ENCODE measurements at regions not wholly inside any gene's neighbourhood (a gene's known extent, or its start where the extent isn't known, plus 50 kb on each side); places are given as distances from the start of the nearest gene placed in this dataset.

DNA sequence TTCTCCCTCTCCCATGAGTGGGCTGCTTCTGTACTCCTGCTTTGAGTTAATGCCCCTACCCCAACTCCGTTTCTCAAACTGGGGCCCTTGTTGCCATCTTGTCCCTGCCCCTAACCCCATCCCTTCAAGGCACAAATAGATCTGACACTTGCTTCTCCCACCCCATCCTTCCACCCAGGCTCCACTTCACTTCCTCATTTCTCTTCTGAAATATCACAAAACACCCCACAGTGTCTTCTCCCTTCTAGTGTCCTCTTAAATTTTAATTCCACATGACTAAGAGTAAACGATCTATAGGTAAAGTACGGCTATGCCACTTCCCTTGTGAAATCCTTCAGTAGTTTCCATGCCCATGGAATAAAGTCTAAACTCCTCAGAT lies 571.6 kb upstream of the NOX3 start:
- TF ChIP-seq, protein P1, sequence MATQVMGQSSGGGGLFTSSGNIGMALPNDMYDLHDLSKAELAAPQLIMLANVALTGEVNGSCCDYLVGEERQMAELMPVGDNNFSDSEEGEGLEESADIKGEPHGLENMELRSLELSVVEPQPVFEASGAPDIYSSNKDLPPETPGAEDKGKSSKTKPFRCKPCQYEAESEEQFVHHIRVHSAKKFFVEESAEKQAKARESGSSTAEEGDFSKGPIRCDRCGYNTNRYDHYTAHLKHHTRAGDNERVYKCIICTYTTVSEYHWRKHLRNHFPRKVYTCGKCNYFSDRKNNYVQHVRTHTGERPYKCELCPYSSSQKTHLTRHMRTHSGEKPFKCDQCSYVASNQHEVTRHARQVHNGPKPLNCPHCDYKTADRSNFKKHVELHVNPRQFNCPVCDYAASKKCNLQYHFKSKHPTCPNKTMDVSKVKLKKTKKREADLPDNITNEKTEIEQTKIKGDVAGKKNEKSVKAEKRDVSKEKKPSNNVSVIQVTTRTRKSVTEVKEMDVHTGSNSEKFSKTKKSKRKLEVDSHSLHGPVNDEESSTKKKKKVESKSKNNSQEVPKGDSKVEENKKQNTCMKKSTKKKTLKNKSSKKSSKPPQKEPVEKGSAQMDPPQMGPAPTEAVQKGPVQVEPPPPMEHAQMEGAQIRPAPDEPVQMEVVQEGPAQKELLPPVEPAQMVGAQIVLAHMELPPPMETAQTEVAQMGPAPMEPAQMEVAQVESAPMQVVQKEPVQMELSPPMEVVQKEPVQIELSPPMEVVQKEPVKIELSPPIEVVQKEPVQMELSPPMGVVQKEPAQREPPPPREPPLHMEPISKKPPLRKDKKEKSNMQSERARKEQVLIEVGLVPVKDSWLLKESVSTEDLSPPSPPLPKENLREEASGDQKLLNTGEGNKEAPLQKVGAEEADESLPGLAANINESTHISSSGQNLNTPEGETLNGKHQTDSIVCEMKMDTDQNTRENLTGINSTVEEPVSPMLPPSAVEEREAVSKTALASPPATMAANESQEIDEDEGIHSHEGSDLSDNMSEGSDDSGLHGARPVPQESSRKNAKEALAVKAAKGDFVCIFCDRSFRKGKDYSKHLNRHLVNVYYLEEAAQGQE (IDR thresholded peaks at IDR 0.05; ENCODE audit: insufficient replicate concordance, low read depth): no peak
- TF ChIP-seq SPI1 (IDR thresholded peaks at IDR 0.05; ENCODE audit: borderline replicate concordance, low read depth): peak; percentile 66
- TF ChIP-seq POLR2AphosphoS5 (IDR thresholded peaks at IDR 0.05; ENCODE audit: low read depth): no peak
- TF ChIP-seq GABPA (IDR thresholded peaks at IDR 0.05; ENCODE audit: low read depth): no peak
- TF ChIP-seq, protein P2, sequence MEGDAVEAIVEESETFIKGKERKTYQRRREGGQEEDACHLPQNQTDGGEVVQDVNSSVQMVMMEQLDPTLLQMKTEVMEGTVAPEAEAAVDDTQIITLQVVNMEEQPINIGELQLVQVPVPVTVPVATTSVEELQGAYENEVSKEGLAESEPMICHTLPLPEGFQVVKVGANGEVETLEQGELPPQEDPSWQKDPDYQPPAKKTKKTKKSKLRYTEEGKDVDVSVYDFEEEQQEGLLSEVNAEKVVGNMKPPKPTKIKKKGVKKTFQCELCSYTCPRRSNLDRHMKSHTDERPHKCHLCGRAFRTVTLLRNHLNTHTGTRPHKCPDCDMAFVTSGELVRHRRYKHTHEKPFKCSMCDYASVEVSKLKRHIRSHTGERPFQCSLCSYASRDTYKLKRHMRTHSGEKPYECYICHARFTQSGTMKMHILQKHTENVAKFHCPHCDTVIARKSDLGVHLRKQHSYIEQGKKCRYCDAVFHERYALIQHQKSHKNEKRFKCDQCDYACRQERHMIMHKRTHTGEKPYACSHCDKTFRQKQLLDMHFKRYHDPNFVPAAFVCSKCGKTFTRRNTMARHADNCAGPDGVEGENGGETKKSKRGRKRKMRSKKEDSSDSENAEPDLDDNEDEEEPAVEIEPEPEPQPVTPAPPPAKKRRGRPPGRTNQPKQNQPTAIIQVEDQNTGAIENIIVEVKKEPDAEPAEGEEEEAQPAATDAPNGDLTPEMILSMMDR (IDR thresholded peaks at IDR 0.05; ENCODE audit: insufficient read depth, low read length): no peak
- DNase-seq (ENCODE audit: low read depth in 1 of 2, low spot score in 1 of 2): no peak
- no peak overlapping the region for H3K4me3 ChIP-seq (replicated peaks; ENCODE audit: insufficient read depth, low read length)
- no peaks in the 10 kb centered on the region for H3K27me3 ChIP-seq (ENCODE audit: insufficient read depth, poor library complexity, severe bottlenecking)
- no peak overlapping the region for H3K27ac ChIP-seq (replicated peaks)

DNA sequence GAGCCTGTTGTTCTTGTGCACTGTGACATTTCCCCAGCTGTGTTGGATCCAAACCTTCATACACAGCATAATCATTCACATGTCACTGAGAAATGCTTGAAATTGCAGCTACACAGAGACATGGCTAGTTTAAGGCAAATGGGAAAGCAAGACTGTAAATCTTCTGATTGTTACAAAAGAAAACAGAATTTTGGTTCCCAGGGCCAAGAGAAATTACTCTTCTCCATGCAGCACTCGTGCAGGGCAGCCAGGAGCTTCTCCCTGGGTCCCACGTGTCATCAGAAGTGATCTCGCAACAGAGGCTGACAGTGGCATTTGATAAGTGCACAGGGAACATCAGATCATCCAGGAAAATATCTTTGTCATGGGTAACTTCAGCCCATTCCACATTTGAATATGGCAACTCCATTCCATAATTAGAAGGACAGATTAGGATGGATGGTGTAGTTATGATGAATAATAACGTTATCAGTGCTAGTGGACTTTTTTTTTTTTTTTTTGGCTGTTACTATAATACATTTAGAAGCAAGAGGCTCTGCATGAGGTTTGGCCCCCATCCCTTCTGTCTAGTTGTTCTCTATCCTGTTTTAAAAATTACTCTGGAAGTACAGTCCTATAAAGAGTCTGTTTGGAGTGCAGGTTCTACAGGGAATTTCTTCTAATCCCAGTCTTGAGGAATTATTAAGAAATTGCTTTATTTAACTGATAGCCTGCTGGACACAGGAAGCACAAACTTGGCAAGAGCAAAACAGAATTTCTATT lies 571.0 kb upstream of the NOX3 start:
- Histone ChIP-seq H3K27me3 (ENCODE audit: insufficient read depth, poor library complexity, severe bottlenecking) (no peaks in the 10 kb centered on the region), H3K27ac (replicated peaks) (no peak overlapping the region), H3K4me3 (replicated peaks; ENCODE audit: insufficient read depth, low read length) (no peak overlapping the region)
- no peak for DNase-seq (ENCODE audit: low read depth in 1 of 2, low spot score in 1 of 2)
- TF ChIP-seq SPI1 (IDR thresholded peaks at IDR 0.05; ENCODE audit: borderline replicate concordance, low read depth) (no peak), POLR2AphosphoS5 (IDR thresholded peaks at IDR 0.05; ENCODE audit: low read depth) (no peak), GABPA (IDR thresholded peaks at IDR 0.05; ENCODE audit: low read depth) (no peak)
- TF ChIP-seq, protein P2 (IDR thresholded peaks at IDR 0.05; ENCODE audit: insufficient read depth, low read length): no peak
- TF ChIP-seq, protein P1 (IDR thresholded peaks at IDR 0.05; ENCODE audit: insufficient replicate concordance, low read depth): no peak

DNA sequence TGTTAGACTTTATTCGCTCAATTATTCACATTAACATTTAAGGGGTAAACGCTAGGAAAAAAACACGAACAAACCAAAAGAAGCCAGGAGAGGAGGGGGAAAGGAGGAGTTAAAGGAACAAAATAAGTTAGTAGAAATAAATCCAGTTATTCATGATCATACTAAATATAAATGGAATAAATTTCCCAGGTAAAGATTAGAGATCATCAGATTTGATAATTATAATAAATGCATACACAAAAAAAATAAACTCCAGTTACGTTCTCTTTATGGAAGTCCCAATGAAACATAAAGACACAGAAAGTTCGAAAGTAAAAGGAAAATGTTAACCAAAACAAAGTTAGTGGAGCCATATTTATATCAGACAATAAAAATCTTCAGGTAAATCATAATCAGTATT lies 568.7 kb upstream of the NOX3 start:
- no peaks in the 10 kb centered on the region for H3K27me3 ChIP-seq (ENCODE audit: insufficient read depth, poor library complexity, severe bottlenecking)
- TF ChIP-seq SPI1 (IDR thresholded peaks at IDR 0.05; ENCODE audit: borderline replicate concordance, low read depth) (no peak), GABPA (IDR thresholded peaks at IDR 0.05; ENCODE audit: low read depth) (no peak), POLR2AphosphoS5 (IDR thresholded peaks at IDR 0.05; ENCODE audit: low read depth) (no peak)
- H3K27ac ChIP-seq (replicated peaks): no peak overlapping the region
- no peak overlapping the region for H3K4me3 ChIP-seq (replicated peaks; ENCODE audit: insufficient read depth, low read length)
- DNase-seq (ENCODE audit: low read depth in 1 of 2, low spot score in 1 of 2): no peak

DNA sequence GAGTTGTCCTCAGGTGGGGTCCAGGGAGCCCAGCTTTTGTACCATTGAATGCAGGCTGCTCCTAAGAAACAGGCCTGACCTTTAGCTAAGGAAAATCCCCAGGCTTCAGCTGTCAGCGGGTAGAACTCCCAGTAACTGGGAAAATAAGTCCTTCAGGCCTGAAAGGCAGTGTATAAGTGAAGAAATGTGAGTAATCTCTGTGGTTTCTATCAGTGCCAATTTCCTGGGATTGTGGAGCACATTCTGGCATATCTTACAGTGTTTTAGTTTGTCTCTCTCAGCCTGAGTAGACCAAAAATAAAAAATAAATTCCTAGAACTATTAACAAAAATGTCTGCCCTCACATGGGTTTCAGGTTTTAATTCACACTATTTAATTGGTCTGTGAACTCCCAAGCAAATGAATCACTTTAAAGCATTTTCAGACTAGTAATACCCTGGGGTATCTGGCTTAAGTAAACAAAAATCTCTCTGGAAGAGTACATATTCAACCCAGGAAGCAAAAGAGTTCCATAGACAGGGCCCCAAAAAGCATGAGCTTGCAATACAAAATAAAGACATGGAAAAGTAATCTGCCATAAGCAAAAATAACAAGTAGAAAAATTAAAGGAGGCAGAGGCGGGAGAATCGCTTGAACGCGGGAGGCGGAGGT lies 566.2 kb upstream of the NOX3 start:
- Histone ChIP-seq H3K27me3 (ENCODE audit: insufficient read depth, poor library complexity, severe bottlenecking) (no peaks in the 10 kb centered on the region), H3K27ac (replicated peaks) (no peak overlapping the region), H3K4me3 (replicated peaks; ENCODE audit: insufficient read depth, low read length) (no peak overlapping the region)
- DNase-seq (ENCODE audit: low read depth in 1 of 2, low spot score in 1 of 2): no peak
- TF ChIP-seq, protein P2 (IDR thresholded peaks at IDR 0.05; ENCODE audit: insufficient read depth, low read length): no peak
- TF ChIP-seq, protein P1 (IDR thresholded peaks at IDR 0.05; ENCODE audit: insufficient replicate concordance, low read depth): no peak
- TF ChIP-seq GABPA (IDR thresholded peaks at IDR 0.05; ENCODE audit: low read depth) (no peak), POLR2AphosphoS5 (IDR thresholded peaks at IDR 0.05; ENCODE audit: low read depth) (no peak)
